ENCODE measurements at regions not wholly inside any gene's neighbourhood (a gene's known extent, or its start where the extent isn't known, plus 50 kb on each side); places are given as distances from the start of the nearest gene placed in this dataset.

GRCh38 chr13:40438022-40438680, 228.3 kb downstream of the FOXO1 start:
- TF ChIP-seq TAF1 (IDR thresholded peaks at IDR 0.05; ENCODE audit: borderline replicate concordance, insufficient read depth, low read length) (no peak), REST (IDR thresholded peaks at IDR 0.05; ENCODE audit: insufficient read depth in 1 of 2, low read depth in 2 of 2, low read length in 2 of 2) (no peak), POLR2AphosphoS5 (IDR thresholded peaks at IDR 0.05; ENCODE audit: low read depth, low read length) (no peak)

Measured in PFSK-1 (cell line).